GM12878 (cell line): ENCODE measurements at regions not wholly inside any gene's neighbourhood (a gene's known extent, or its start where the extent isn't known, plus 50 kb on each side); places are given as distances from the start of the nearest gene placed in this dataset.

Source experiments
- ATAC-seq: fragments of 200-7000 bp; cut with Tn5 transposase; 3 replicates; pipeline ENCODE4 v1.9.1; 2020; ENCODE audit warnings: mild to moderate bottlenecking, moderate library complexity
- BruUV-seq: library from RNA; stranded (reverse); fragments of 400-500 nt; replicated peaks from 2 replicates; lab custom pipeline; 2021; lab: Mats Ljungman, UMichigan
- CTCF ChIA-PET: fragments of 300-600 bp; sonication (Branson Sonifier 250); formaldehyde crosslinking; extraction: SDS; loops from one replicate; lab custom pipeline; 2021; ENCODE audit warnings: inconsistent platforms; lab: Yijun Ruan, JAX
- POLR2A ChIA-PET: fragments of 350-600 bp; formaldehyde crosslinking; extraction: SDS; loops from one replicate; lab custom pipeline; 2021; ENCODE audit warnings: inconsistent platforms; lab: Charles Lee
- RAD21 ChIA-PET: fragments of 300-600 bp; sonication (Branson Sonifier 250); formaldehyde crosslinking; loops from one replicate; lab custom pipeline; 2023; ENCODE audit warnings: antibody characterized with exemption; ENCODE audit not compliant: unreplicated experiment; lab: Charles Lee
- SMC1A ChIA-PET: fragments of 300-600 bp; sonication (Branson Sonifier 250); formaldehyde crosslinking; loops from one replicate; lab custom pipeline; 2023; ENCODE audit not compliant: unreplicated experiment, uncharacterized antibody; lab: Charles Lee
- DNase-seq: peaks from one replicate; pipeline ENCODE4 v3.0.0-alpha.2; 2011; ENCODE audit warnings: low read depth, low spot score
- FAIRE-seq: peaks from 3 replicates; lab custom pipeline; 2011; peaks lifted over from hg19 to GRCh38; lab: Jason Lieb, UNC
- H2AFZ ChIP-seq: 2 replicates; pipeline ENCODE4 v1.6.0; 2011; ENCODE audit warnings: low read depth, low read length, control low read depth; ENCODE audit not compliant: control insufficient read depth
- H3K27ac ChIP-seq: 2 replicates; pipeline ENCODE4 v1.5.1; 2011; ENCODE audit warnings: control low read depth; ENCODE audit not compliant: control insufficient read depth, insufficient read depth
- H3K27me3 ChIP-seq, 2 experiments: replicated peaks in 1 of 2; 2 replicates each; pipeline versions ENCODE4 v1.6.0 to v1.6.1; 2011; ENCODE audit warnings: low read length in 1 of 2; ENCODE audit not compliant: control insufficient read depth in 2 of 2, insufficient read depth in 2 of 2
- H3K36me3 ChIP-seq, 2 experiments: 2 replicates each; pipeline ENCODE4 v1.5.1; 2011; ENCODE audit warnings: low read length in 1 of 2; ENCODE audit not compliant: control insufficient read depth in 2 of 2, insufficient read depth in 2 of 2
- H3K4me1 ChIP-seq: 2 replicates; pipeline ENCODE4 v1.6.1; 2011; ENCODE audit warnings: mild to moderate bottlenecking, low read length, moderate library complexity, mixed read lengths; ENCODE audit not compliant: control insufficient read depth, insufficient read depth
- H3K4me2 ChIP-seq: 2 replicates; pipeline ENCODE4 v1.6.0; 2011; ENCODE audit warnings: control low read depth; ENCODE audit not compliant: control insufficient read depth, insufficient read depth
- H3K4me3 ChIP-seq: fragments of 200-600 bp; sonication (generic); 2 replicates; pipeline ENCODE4 v1.5.1; 2016
- H3K79me2 ChIP-seq: 2 replicates; pipeline ENCODE4 v1.6.0; 2011; ENCODE audit warnings: low read length; ENCODE audit not compliant: control insufficient read depth, insufficient read depth
- H3K9ac ChIP-seq: 2 replicates; pipeline ENCODE4 v1.8.0; 2011; ENCODE audit warnings: low read length, control low read depth, mixed read lengths; ENCODE audit not compliant: control insufficient read depth, insufficient read depth
- H3K9me3 ChIP-seq: replicated peaks from 3 replicates; pipeline ENCODE4 v1.5.1; 2011; ENCODE audit warnings: mild to moderate bottlenecking, low read length; ENCODE audit not compliant: control insufficient read depth, insufficient read depth
- H4K20me1 ChIP-seq: 2 replicates; pipeline ENCODE4 v1.6.0; 2011; ENCODE audit not compliant: control insufficient read depth, insufficient read depth
- BACH1 ChIP-seq: fragments of 450-650 bp; IDR thresholded peaks from 2 replicates; pipeline ENCODE4 v1.6.1; 2017; ENCODE audit warnings: mild to moderate bottlenecking, borderline replicate concordance
- BMI1 ChIP-seq: fragments of 450-650 bp; IDR thresholded peaks from 2 replicates; pipeline ENCODE4 v1.6.1; 2016; ENCODE audit warnings: mild to moderate bottlenecking, moderate library complexity, borderline replicate concordance
- BRCA1 ChIP-seq: IDR thresholded peaks from 2 replicates; pipeline ENCODE4 v1.6.1; 2011; ENCODE audit warnings: low read depth, low read length, improper control_type of control experiment
- CEBPZ ChIP-seq: fragments of 150-350 bp; IDR thresholded peaks from 2 replicates; pipeline ENCODE4 v1.6.1; 2016; ENCODE audit warnings: low read depth, low read length
- EP300 ChIP-seq, 2 experiments: fragments of 150-350 bp in 1 of 2; IDR thresholded peaks; 2 replicates each; pipeline ENCODE4 v1.6.1; 2011 to 2012; ENCODE audit warnings: low read depth in 2 of 2, low read length in 2 of 2, borderline replicate concordance in 1 of 2, improper control_type of control experiment in 1 of 2, inconsistent platforms in 1 of 2; ENCODE audit not compliant: control insufficient read depth in 1 of 2
- GATAD2B ChIP-seq: fragments of 450-650 bp; conservative IDR thresholded peaks from 2 replicates; pipeline ENCODE4 v1.6.1; 2017; ENCODE audit warnings: low read depth, mild to moderate bottlenecking, moderate library complexity
- HCFC1 ChIP-seq: fragments of 150-350 bp; IDR thresholded peaks from 2 replicates; pipeline ENCODE4 v1.6.1; 2014; ENCODE audit warnings: low read length
- IKZF1 ChIP-seq: fragments of 450-650 bp; conservative IDR thresholded peaks from 2 replicates; pipeline ENCODE4 v1.6.1; 2017; ENCODE audit warnings: antibody characterized with exemption, mild to moderate bottlenecking
- NFYA ChIP-seq: IDR thresholded peaks from 2 replicates; pipeline ENCODE4 v1.6.1; 2011; ENCODE audit warnings: low read depth, mild to moderate bottlenecking, low read length, improper control_type of control experiment, borderline replicate concordance
- PRDM15 ChIP-seq: fragments of 450-650 bp; formaldehyde crosslinking; IDR thresholded peaks from 2 replicates; pipeline ENCODE4 v1.4.0; 2020; ENCODE audit warnings: mild to moderate bottlenecking, moderate library complexity
- RB1 ChIP-seq: fragments of 450-650 bp; formaldehyde crosslinking; IDR thresholded peaks from 2 replicates; pipeline ENCODE4 v1.6.1; 2017; ENCODE audit warnings: mild to moderate bottlenecking, borderline replicate concordance
- STAT3 ChIP-seq: IDR thresholded peaks from 2 replicates; pipeline ENCODE4 v1.6.1; 2011; ENCODE audit warnings: low read depth, low read length, improper control_type of control experiment
- WGBS: methylation state at CpG from one replicate; pipeline ENCODE4 v1.1.6; 2016; ENCODE audit warnings: low lambda C conversion rate; ENCODE audit not compliant: insufficient replicate concordance, insufficient coverage; ENCODE audit errors: missing lambda C conversion rate; 5-methylcytosine and 5-hydroxymethylcytosine counted together
- in situ Hi-C: fragments of 300-500 bp; cut with MboI; formaldehyde crosslinking; loops from 9 replicates; pipeline ENCODE4 v1.14.3; 2018; ENCODE audit warnings: mixed read lengths
- intact Hi-C: fragments of 100-400 bp; cut with micrococcal nuclease; formaldehyde crosslinking; loops from one replicate; pipeline ENCODE4 v1.14.2; 2022; ENCODE audit not compliant: unreplicated experiment
- TF ChIP-seq, protein P1 (sequence below): fragments of 450-650 bp; IDR thresholded peaks from 2 replicates; pipeline ENCODE4 v1.6.1; 2016; ENCODE audit warnings: mild to moderate bottlenecking, moderate library complexity, borderline replicate concordance

DNA sequence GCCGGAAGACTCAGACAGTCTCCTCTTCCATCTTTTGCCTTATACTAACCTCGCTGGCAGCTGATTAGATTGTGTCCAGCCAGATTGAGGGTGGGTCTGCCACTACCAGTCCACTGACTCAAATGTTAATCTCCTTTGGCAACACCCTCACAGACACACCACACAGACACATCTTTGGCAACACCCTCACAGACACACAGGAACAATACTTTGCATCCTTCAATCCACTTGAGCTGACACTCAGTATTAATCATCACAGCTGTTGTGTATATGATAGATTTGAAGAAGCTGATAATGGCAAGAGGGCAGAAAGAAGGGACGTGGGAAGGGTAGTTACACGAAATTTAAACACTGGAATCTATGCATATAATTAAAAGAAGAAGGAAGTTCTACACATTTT, 139.5 kb downstream of the ANKRD50 start:
- TF ChIP-seq CEBPZ (no peak), GATAD2B (no peak), BACH1 (no peak), IKZF1 (no peak), NFYA (no peak), HCFC1 (no peak), EP300 (IDR thresholded peaks at IDR 0.05; ENCODE audit: borderline replicate concordance in 1 of 2, control insufficient read depth in 1 of 2, low read depth in 2 of 2, low read length in 2 of 2) (no peak), PRDM15 (CRISPR knock-in tag) (no peak), BRCA1 (no peak), STAT3 (no peak), RB1 (no peak), BMI1 (no peak)
- TF ChIP-seq, protein P1, sequence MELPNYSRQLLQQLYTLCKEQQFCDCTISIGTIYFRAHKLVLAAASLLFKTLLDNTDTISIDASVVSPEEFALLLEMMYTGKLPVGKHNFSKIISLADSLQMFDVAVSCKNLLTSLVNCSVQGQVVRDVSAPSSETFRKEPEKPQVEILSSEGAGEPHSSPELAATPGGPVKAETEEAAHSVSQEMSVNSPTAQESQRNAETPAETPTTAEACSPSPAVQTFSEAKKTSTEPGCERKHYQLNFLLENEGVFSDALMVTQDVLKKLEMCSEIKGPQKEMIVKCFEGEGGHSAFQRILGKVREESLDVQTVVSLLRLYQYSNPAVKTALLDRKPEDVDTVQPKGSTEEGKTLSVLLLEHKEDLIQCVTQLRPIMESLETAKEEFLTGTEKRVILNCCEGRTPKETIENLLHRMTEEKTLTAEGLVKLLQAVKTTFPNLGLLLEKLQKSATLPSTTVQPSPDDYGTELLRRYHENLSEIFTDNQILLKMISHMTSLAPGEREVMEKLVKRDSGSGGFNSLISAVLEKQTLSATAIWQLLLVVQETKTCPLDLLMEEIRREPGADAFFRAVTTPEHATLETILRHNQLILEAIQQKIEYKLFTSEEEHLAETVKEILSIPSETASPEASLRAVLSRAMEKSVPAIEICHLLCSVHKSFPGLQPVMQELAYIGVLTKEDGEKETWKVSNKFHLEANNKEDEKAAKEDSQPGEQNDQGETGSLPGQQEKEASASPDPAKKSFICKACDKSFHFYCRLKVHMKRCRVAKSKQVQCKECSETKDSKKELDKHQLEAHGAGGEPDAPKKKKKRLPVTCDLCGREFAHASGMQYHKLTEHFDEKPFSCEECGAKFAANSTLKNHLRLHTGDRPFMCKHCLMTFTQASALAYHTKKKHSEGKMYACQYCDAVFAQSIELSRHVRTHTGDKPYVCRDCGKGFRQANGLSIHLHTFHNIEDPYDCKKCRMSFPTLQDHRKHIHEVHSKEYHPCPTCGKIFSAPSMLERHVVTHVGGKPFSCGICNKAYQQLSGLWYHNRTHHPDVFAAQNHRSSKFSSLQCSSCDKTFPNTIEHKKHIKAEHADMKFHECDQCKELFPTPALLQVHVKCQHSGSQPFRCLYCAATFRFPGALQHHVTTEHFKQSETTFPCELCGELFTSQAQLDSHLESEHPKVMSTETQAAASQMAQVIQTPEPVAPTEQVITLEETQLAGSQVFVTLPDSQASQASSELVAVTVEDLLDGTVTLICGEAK = no peak
- ChIA-PET SMC1A (no interaction called here), CTCF (no interaction called here), POLR2A (no interaction called here), RAD21 (no interaction called here)
- Histone ChIP-seq H4K20me1 (no peaks in the 10 kb centered on the region), H3K4me2 (no peak overlapping the region), H2AFZ (no peak overlapping the region), H3K36me3 (no peaks in the 10 kb centered on the region), H3K9me3 (no peaks in the 10 kb centered on the region), H3K27ac (no peak overlapping the region), H3K79me2 (no peaks in the 10 kb centered on the region), H3K9ac (no peak overlapping the region), H3K4me1 (no peaks in the 10 kb centered on the region), H3K4me3 (no peak overlapping the region), H3K27me3 (no peaks in the 10 kb centered on the region)
- intact Hi-C loops (no loop called here), in situ Hi-C loops (no loop called here)
- no peak for FAIRE-seq
- DNase-seq = no peak
- BruUV-seq = no TSS peak
- 25% methylated on average over 4 of the region's 4 CpGs for WGBS
- ATAC-seq = no peak
